Neuron (in vitro differentiated cells): ENCODE measurements at regions not wholly inside any gene's neighbourhood (a gene's known extent, or its start where the extent isn't known, plus 50 kb on each side); places are given as distances from the start of the nearest gene placed in this dataset.
"Not testable (repeated sequence)": the region's sequence is repeated elsewhere in the genome, so short reads cannot be mapped to it uniquely, and the experiment has no call there.

ENCODE experiments used
- H2AFZ ChIP-seq: one replicate; pipeline ENCODE4 v1.6.1; 2013; ENCODE audit warnings: low read depth, mild to moderate bottlenecking, inconsistent platforms, low read length, moderate library complexity
- H3K27me3 ChIP-seq: one replicate; pipeline ENCODE4 v1.6.1; 2013; ENCODE audit warnings: low read length; ENCODE audit not compliant: insufficient read depth
- H3K36me3 ChIP-seq: one replicate; pipeline ENCODE4 v1.6.1; 2013; ENCODE audit warnings: low read length; ENCODE audit not compliant: insufficient read depth
- H3K4me1 ChIP-seq: one replicate; pipeline ENCODE4 v1.6.1; 2013; ENCODE audit warnings: low read length; ENCODE audit not compliant: insufficient read depth
- H3K4me3 ChIP-seq: 2 replicates; pipeline ENCODE4 v1.5.1; 2013; ENCODE audit warnings: mild to moderate bottlenecking, low read length, moderate library complexity
- H3K9me3 ChIP-seq: one replicate; pipeline ENCODE4 v1.6.1; 2013; ENCODE audit warnings: low read length

DNA sequence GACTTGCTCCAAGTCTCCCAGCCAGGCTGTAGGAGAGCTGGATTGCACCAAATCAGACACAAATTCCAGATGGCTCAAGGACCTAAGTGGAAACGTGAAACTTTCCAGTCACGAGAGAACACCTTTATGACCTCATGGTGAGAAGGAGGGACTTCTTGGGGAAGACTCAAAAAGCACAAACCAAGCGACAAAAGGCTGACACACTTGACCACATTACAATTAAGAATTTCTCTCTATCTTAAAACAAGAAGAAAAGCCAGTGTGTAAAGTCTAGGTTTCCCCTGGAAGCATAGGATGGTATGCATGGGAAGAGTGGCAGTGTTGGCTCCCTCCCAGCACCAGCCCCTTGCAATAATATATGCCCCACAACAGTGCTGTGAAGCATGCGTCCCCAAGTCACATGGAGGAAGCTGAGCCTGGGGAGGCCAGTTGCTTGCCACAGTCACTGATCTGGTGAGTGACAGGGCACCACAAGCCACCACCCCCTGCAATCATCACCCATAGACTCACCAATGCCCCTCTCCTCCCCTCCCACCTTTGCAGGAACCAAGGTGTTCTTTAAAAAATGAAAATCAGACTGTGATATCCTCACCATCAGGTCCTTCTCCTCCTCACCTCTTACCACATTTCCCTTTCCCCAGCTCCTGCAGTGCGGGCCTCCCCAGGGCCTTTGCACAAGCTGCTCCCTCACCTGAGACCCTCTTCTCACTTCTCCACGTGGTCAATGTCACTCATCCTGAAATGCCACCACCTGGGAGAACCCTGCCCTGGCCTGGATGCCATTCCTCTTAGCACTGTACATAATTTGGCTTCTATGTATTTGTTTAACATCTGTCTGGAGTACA is 188.7 kb downstream of the BCL2L11 start:
- not testable (repeated sequence) for H3K36me3 ChIP-seq, H2AFZ ChIP-seq, H3K9me3 ChIP-seq

DNA sequence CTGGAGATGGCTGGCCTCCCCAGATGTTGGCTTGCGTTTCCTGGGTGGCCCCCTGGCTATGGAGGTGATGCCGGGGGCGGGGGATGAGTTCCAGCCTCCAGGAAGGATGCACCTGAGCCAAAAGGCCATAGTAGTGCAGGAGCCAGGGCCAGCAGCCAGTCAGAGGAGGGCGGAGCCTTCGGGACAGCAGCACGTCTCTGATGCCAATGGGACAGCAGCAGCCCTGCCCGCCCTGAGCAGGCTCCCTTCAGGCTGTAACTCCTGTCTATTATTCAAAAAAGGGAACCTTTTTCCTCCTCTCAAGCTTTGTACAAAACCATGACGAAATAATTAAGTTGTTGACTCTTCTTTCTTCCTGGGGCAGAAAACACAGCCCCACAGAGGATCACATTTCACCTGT is 189.7 kb downstream of the BCL2L11 start:
- not testable (repeated sequence) for H3K36me3 ChIP-seq, H2AFZ ChIP-seq, H3K4me3 ChIP-seq, H3K27me3 ChIP-seq, H3K4me1 ChIP-seq, H3K9me3 ChIP-seq

More for the DNA sequence above, 188.7 kb downstream of the BCL2L11 start:
- not testable (repeated sequence) for H3K27me3 ChIP-seq, H3K4me1 ChIP-seq, H3K4me3 ChIP-seq

DNA sequence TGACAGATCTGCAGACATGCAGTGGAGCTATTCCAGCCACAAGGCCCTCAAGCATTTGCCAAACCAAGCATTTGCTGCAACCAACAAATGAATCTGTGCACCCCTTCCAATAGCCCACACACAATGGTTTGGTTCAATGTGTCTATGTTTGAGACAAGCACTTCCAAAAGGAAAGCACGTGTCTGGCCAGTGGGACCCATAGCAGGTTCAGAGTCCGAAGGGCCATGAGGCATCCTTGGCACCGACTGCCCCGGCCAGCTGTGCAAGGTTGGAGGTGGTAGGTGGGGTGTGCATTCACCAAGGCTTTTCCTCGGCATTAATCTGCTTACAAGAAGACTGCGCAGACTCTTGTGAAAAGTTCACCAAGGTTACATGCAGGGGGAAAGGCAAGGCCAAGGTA is 190.9 kb downstream of the BCL2L11 start:
- H3K27me3 ChIP-seq, H3K4me3 ChIP-seq, H3K4me1 ChIP-seq, H3K9me3 ChIP-seq, H3K36me3 ChIP-seq, H2AFZ ChIP-seq: not testable (repeated sequence)

DNA sequence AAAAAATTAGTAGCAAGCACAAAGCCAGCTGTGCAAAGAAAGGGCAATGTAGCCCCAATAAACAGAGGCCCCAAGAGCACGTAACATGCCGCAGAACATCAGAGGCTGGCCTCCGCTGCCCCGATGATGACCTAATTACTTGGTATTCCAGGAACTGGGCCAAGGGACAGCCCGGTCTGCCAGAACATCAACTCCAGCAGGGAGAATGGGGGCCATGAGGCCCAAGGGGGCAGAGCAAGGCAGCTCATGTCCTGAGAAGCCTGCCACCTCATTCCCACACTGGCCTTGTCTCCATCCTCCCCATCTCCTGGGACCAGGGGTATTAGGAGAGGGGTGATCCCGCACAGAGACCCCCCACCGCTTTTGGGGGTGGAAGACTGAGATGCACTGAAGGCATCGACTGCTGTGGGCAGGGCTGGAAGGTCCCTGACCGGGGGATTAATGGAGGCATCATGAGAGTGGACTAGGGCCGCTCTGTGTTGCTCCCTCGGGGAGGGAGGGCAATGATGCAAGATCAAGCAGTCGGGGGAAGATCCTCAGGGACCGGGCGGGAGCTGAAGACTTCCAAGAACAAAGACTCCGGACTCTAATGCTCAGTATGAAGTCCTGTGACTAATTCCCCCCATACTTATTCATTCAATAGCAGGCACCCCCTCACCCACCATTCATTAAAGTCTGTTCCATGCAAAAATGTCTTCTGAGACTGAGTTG is 192.3 kb downstream of the BCL2L11 start:
- not testable (repeated sequence) for H3K9me3 ChIP-seq, H3K27me3 ChIP-seq, H3K4me1 ChIP-seq, H2AFZ ChIP-seq, H3K4me3 ChIP-seq, H3K36me3 ChIP-seq

DNA sequence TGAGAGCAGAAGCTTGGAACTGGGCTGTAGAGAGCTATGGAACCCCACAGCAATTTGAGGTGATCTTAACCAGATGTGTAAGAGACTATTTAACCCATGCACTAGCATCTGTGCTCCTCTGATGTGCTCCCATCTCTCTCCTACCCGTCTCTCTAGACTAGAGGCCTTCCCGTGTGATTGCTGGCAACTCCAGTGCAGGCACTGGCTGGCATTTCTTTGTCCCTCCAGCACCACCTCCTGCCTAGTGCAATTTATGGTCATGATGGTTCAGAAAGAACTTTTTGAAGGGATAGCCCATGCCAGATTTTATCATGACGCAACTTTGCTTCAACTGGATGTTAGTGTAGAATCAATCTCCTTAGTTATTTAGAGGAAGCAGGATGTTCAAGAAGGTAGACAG is 193.0 kb downstream of the BCL2L11 start:
- H3K4me1 ChIP-seq, H3K36me3 ChIP-seq, H3K9me3 ChIP-seq, H2AFZ ChIP-seq, H3K4me3 ChIP-seq, H3K27me3 ChIP-seq: not testable (repeated sequence)

DNA sequence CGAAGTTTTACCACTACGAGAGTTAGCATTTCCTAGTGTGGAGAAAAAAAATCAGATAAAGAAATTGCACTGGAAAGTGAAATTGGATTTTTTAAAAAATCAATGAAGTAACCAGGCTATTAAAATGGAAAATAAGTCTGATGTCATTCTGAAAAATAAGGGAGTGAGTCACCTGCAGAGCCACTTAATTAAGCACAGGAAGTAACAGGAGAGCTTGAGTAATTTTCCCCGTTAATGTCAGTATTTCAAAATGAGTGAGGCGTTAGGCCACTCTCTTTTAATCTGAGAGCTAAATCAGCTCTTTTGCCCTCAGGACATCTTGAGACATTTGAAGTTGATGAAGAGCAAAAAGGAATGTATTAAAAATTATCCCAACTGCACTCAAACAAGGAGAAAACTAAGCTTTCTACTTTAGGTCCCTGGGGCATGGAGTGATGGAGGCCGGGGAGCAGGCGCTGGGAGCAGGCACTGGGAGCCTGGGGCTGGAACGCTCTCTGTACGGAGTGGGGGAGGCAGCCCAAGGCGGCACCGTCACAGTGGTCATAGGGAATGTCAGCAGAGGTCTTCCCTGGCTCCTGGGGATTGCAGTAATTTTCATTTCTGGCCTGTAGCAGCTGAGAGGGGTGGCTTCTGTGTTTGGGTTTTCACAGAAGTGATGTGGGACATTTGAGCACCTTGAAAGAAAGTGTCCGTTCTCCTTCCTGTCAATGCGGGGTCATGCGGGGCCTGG is 194.6 kb downstream of the BCL2L11 start:
- H3K4me1 ChIP-seq, H2AFZ ChIP-seq, H3K9me3 ChIP-seq, H3K27me3 ChIP-seq, H3K4me3 ChIP-seq, H3K36me3 ChIP-seq: not testable (repeated sequence)

DNA sequence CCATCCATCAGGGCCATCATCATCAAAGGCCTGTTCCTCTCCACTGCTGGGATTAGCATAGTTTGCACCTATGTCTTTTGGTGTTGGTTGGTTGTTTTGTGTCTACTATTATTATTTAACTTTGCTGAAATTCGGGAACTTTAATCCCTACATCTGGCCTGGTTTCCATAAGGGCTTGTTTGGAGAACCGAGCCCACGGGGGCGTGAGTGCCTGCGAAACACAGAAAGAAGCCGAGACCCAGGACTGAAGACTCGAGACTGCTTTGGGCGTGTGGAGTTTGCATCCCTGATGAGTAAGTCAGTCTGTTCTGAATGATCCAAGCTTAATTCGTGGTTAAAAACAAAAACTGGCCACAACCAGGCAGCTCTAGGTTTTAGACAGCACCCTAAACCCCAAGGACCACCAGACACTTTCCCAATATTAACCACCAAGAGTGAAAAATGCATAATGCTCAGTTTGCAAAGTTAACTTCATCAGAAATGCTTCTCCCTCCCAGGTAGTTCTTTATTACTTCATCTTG is 195.6 kb downstream of the BCL2L11 start:
- H3K4me3 ChIP-seq, H2AFZ ChIP-seq, H3K4me1 ChIP-seq, H3K9me3 ChIP-seq, H3K27me3 ChIP-seq, H3K36me3 ChIP-seq: not testable (repeated sequence)

DNA sequence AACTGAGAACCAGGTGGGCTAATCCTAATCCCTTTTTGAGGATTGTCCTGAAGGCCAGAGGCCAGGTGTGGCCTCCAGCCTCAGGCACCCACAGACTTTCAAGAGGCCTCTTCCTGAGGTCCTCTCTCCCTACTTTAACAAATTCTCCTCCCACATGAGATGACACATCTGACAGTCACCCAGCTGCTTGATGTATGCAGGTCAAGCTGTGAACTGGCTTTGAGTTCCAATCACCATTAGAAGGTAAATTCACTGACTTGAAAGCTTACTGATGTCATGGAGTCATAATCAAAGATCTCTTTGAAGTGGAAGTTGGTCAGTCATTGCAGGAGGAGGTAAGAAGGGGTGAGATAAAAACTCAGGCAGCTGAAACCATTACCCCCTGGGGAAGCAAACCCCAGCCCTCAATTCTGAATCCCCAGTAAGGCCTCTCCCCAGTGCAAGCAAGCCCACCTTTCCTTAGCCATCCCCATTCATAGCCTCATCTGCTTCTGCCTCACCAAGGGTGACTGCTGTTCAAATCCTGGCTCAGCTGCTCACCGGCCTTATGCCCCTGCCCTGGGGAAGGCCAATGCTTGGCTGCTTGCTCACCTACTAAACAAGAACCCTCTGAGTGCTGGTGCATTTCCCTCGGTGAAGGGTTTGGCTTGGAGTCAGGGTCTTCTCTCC is 196.3 kb downstream of the BCL2L11 start:
- not testable (repeated sequence) for H3K9me3 ChIP-seq, H3K4me3 ChIP-seq, H3K36me3 ChIP-seq, H3K4me1 ChIP-seq, H2AFZ ChIP-seq, H3K27me3 ChIP-seq

DNA sequence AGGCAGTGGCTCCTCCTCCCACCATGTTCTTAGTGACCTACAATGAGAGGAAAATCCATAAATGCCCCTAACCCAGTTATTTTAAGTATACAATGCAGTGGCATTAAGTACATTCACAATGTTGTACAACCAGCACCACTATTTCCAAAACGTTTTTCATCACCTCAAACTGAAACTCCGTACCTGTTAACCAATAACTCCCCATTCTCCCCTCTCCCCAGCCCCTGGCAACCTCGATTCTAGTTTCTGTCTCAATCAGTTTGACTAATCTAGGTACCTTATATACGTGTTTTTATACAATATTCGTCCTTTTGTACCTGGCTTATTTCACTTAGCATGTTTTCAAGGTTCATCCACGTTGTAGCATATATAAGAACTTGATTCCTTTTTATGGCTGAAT is 198.8 kb downstream of the BCL2L11 start:
- H3K36me3 ChIP-seq, H3K27me3 ChIP-seq, H2AFZ ChIP-seq, H3K4me1 ChIP-seq, H3K4me3 ChIP-seq, H3K9me3 ChIP-seq: not testable (repeated sequence)

DNA sequence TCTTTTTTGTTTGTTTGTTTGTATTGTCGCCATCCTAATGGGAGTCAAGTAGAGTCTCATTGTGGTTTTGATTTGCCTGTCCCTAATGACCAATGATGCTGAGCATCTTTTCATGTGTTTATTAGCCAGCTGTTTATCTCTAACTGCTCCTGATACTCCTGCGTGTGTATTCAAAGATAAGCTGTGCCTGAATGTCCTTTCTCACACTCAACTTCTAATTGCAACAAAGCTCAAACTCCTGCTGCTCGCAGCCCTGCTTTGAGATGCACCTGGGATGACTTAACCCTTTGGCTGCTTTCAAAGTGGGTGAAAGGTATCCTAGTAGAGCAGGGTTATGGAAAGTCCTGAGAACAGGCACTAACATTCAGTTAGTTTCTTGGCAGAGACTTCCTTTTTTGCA is 199.6 kb downstream of the BCL2L11 start:
- H3K36me3 ChIP-seq, H3K4me3 ChIP-seq, H3K9me3 ChIP-seq, H2AFZ ChIP-seq, H3K4me1 ChIP-seq, H3K27me3 ChIP-seq: not testable (repeated sequence)

DNA sequence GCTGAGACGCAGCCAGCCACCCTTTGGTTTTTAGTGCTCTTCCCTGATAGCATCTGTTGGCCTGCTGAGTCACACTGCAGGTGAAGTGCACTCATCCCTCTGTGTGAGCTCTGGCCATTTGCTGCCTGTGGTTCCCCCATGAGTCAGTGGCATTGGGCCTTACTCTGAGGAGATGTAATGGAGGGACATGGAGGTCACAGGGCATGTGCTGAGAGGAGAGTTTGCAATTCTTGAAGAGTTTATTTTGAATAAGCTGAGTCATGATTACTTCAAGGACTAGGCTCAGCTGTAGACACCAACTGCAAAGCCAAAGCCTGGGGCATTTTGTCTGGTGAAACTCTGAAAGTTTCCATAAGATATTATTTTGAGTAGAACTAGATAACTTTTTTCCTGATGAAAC is 200.3 kb downstream of the BCL2L11 start:
- not testable (repeated sequence) for H2AFZ ChIP-seq, H3K4me3 ChIP-seq, H3K36me3 ChIP-seq, H3K9me3 ChIP-seq, H3K4me1 ChIP-seq, H3K27me3 ChIP-seq

DNA sequence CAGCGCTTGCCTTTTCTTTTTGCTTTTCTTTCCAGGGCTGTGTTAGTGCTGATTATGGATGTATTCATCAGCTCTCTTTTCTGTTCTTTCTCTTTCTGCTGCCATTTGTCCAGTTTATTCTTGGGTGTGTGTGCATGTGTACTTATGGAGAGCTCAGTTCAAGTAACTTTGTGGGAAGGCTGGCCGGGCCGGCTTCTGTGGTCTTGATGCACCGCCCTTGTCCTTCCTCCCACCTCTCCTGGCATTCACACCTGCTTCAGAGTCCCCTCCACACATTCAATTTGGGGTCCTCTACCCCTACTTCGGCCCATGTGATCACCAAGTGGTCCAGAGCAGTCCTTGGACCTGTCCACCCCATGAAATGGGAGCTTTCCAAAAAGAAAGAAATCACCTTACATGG is 202.7 kb downstream of the BCL2L11 start:
- H3K27me3 ChIP-seq, H2AFZ ChIP-seq, H3K36me3 ChIP-seq, H3K4me3 ChIP-seq, H3K9me3 ChIP-seq, H3K4me1 ChIP-seq: not testable (repeated sequence)

DNA sequence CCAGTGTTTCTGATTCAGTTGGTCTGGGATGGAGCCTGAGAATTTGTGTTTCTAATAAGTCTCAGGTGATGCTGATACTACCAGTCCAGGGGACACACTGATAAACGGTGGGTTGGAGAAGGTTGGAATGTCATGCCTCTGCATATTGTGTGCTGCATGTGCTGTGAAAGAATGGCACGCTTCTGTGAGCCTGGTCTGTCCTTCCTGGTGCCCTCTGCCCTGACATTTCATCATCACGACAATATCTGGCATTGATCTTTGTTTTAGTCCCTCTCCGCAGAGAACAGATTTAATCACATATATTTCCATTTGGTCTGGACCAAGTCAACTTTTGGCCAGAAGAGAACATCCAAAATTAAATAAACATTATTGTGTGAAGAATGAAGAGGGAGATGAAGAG is 207.0 kb downstream of the BCL2L11 start:
- not testable (repeated sequence) for H3K9me3 ChIP-seq, H3K4me3 ChIP-seq, H2AFZ ChIP-seq, H3K27me3 ChIP-seq, H3K4me1 ChIP-seq, H3K36me3 ChIP-seq
